IMR-90 (cell line): ENCODE measurements at regions not wholly inside any gene's neighbourhood (a gene's known extent, or its start where the extent isn't known, plus 50 kb on each side); places are given as distances from the start of the nearest gene placed in this dataset.

Experiments
- ATAC-seq: fragments of 200-7000 bp; cut with Tn5 transposase; 2 replicates; pipeline ENCODE4 v1.9.1; 2020; ENCODE audit warnings: low read depth, mild to moderate bottlenecking, moderate library complexity
- BruUV-seq: library from RNA; stranded (reverse); fragments of 400-500 nt; replicated peaks from 2 replicates; lab custom pipeline; 2021; lab: Mats Ljungman, UMichigan
- CTCF ChIA-PET: fragments of 300-600 bp; formaldehyde crosslinking; extraction: SDS; loops from one replicate; lab custom pipeline; 2021; ENCODE audit warnings: antibody characterized with exemption; lab: Yijun Ruan, JAX
- POLR2A ChIA-PET: fragments of 300-600 bp; sonication (Branson Sonifier 250); formaldehyde crosslinking; loops from one replicate; lab custom pipeline; 2022; ENCODE audit warnings: antibody characterized with exemption; ENCODE audit not compliant: unreplicated experiment; lab: Charles Lee
- DNase-seq: peaks from one replicate; pipeline ENCODE4 v3.0.0; 2013
- H2AFZ ChIP-seq: replicated peaks from 2 replicates; pipeline ENCODE3; 2013; ENCODE audit warnings: low read length, mild to moderate bottlenecking; ENCODE audit not compliant: poor library complexity
- H2AK5ac ChIP-seq: 2 replicates; pipeline ENCODE4 v1.6.1; 2013; ENCODE audit warnings: low read depth, low read length, inconsistent platforms
- H2AK9ac ChIP-seq: replicated peaks from 2 replicates; pipeline ENCODE3; 2013; ENCODE audit warnings: mild to moderate bottlenecking, low read depth, low read length, moderate library complexity; ENCODE audit not compliant: poor library complexity
- H2BK120ac ChIP-seq: 2 replicates; pipeline ENCODE4 v1.6.1; 2013; ENCODE audit warnings: low read depth, low read length, inconsistent platforms
- H2BK15ac ChIP-seq: 3 replicates; pipeline ENCODE4 v1.6.1; 2013; ENCODE audit warnings: low read depth, low read length, inconsistent platforms
- H2BK20ac ChIP-seq: 2 replicates; pipeline ENCODE4 v1.6.1; 2013; ENCODE audit warnings: low read depth, mild to moderate bottlenecking, inconsistent platforms, low read length, moderate library complexity
- H2BK5ac ChIP-seq: 2 replicates; pipeline ENCODE4 v1.6.1; 2013; ENCODE audit warnings: mild to moderate bottlenecking, low read depth, low read length, inconsistent platforms; ENCODE audit not compliant: poor library complexity, severe bottlenecking
- H3K14ac ChIP-seq: replicated peaks from 2 replicates; pipeline ENCODE4 v1.6.1; 2013; ENCODE audit warnings: low read depth, low read length, inconsistent platforms
- H3K18ac ChIP-seq: 2 replicates; pipeline ENCODE4 v1.6.1; 2013; ENCODE audit warnings: low read depth, low read length, control low read depth
- H3K23ac ChIP-seq: 2 replicates; pipeline ENCODE4 v1.6.1; 2013; ENCODE audit warnings: low read depth, low read length, inconsistent platforms
- H3K27ac ChIP-seq: 2 replicates; pipeline ENCODE4 v1.5.1; 2013; ENCODE audit warnings: mild to moderate bottlenecking, control low read depth, low read length; ENCODE audit not compliant: insufficient read depth
- H3K27me3 ChIP-seq: 2 replicates; pipeline ENCODE4 v1.6.1; 2013; ENCODE audit warnings: low read length; ENCODE audit not compliant: control insufficient read depth, insufficient read depth
- H3K36me3 ChIP-seq: 2 replicates; pipeline ENCODE4 v1.6.1; 2013; ENCODE audit warnings: low read length, mixed read lengths; ENCODE audit not compliant: control insufficient read depth, insufficient read depth
- H3K4ac ChIP-seq: 2 replicates; pipeline ENCODE4 v1.6.1; 2013; ENCODE audit warnings: low read depth, low read length, inconsistent platforms
- H3K4me1 ChIP-seq: 2 replicates; pipeline ENCODE4 v1.6.1; 2013; ENCODE audit warnings: low read length, mixed read lengths; ENCODE audit not compliant: control insufficient read depth, insufficient read depth
- H3K4me2 ChIP-seq: 2 replicates; pipeline ENCODE4 v1.6.1; 2013; ENCODE audit warnings: low read depth, mild to moderate bottlenecking, control low read depth, low read length, moderate library complexity
- H3K4me3 ChIP-seq: 2 replicates; pipeline ENCODE4 v1.5.1; 2013; ENCODE audit warnings: low read depth, mild to moderate bottlenecking, control low read depth, low read length, moderate library complexity; ENCODE audit not compliant: insufficient read depth
- H3K56ac ChIP-seq: 2 replicates; pipeline ENCODE4 v1.6.1; 2013; ENCODE audit warnings: low read length, inconsistent platforms; ENCODE audit not compliant: insufficient read depth; ENCODE audit errors: extremely low read depth
- H3K79me1 ChIP-seq, 2 experiments: 2 replicates each; pipeline ENCODE4 v1.6.1; 2013; ENCODE audit warnings: low read length in 2 of 2, inconsistent platforms in 1 of 2, low read depth in 1 of 2
- H3K9ac ChIP-seq: 2 replicates; pipeline ENCODE4 v1.6.1; 2013; ENCODE audit warnings: low read depth, low read length, control low read depth
- H3K9me1 ChIP-seq: 2 replicates; pipeline ENCODE4 v1.6.1; 2013; ENCODE audit warnings: low read length, inconsistent platforms; ENCODE audit not compliant: insufficient read depth
- H3K9me3 ChIP-seq: 2 replicates; pipeline ENCODE4 v1.6.1; 2013; ENCODE audit warnings: low read length; ENCODE audit not compliant: control insufficient read depth, insufficient read depth
- H4K20me1 ChIP-seq: 2 replicates; pipeline ENCODE4 v1.6.1; 2013; ENCODE audit warnings: low read length, inconsistent platforms; ENCODE audit not compliant: insufficient read depth
- H4K5ac ChIP-seq: 2 replicates; pipeline ENCODE4 v1.6.1; 2013; ENCODE audit warnings: mild to moderate bottlenecking, low read depth, low read length, control low read depth
- H4K8ac ChIP-seq, 2 experiments: 2 replicates each; pipeline ENCODE4 v1.6.1; 2013; ENCODE audit warnings: low read depth in 2 of 2, low read length in 2 of 2, control low read depth in 1 of 2, inconsistent platforms in 1 of 2
- H4K91ac ChIP-seq: 2 replicates; pipeline ENCODE4 v1.6.1; 2013; ENCODE audit warnings: low read depth, low read length, inconsistent platforms; ENCODE audit not compliant: insufficient read depth
- CHD1 ChIP-seq: IDR thresholded peaks from 2 replicates; pipeline ENCODE4 v1.6.1; 2012; ENCODE audit warnings: low read depth, low read length, improper control_type of control experiment
- MAFK ChIP-seq: IDR thresholded peaks from 2 replicates; pipeline ENCODE4 v1.6.1; 2012; ENCODE audit warnings: low read depth, low read length, improper control_type of control experiment
- WGBS, 2 experiments: methylation state at CpG; one replicate each; pipeline versions ENCODE4 v1.1.5 to v1.1.7; 2013; ENCODE audit warnings: missing lambda C conversion rate in 2 of 2; ENCODE audit not compliant: insufficient read length in 1 of 2; ENCODE audit errors: extremely low coverage in 2 of 2; 5-methylcytosine and 5-hydroxymethylcytosine counted together
- dilution Hi-C: fragments of 300-500 bp; cut with HindIII; formaldehyde crosslinking; loops from one replicate; pipeline ENCODE4 v1.14.3; 2018; ENCODE audit warnings: low sequenced_read_pairs; ENCODE audit not compliant: unreplicated experiment
- in situ Hi-C: fragments of 300-500 bp; cut with MboI; formaldehyde crosslinking; loops from 3 replicates; pipeline ENCODE4 v1.14.3; 2019; ENCODE audit warnings: low sequenced_read_pairs, inconsistent platforms, mixed read lengths
- intact Hi-C: fragments of 100-400 bp; cut with micrococcal nuclease; formaldehyde crosslinking; loops from 2 replicates; pipeline ENCODE4 v1.10.0; 2022

- Histone ChIP-seq H4K5ac (no peak overlapping the region), H4K8ac (no peak overlapping the region), H3K27ac (no peak overlapping the region), H2BK5ac (no peak overlapping the region), H3K4me1 (no peaks in the 10 kb centered on the region), H3K18ac (no peak overlapping the region), H2AK5ac (no peak overlapping the region), H4K20me1 (no peaks in the 10 kb centered on the region), H2BK15ac (no peak overlapping the region), H3K23ac (no peak overlapping the region), H3K79me1 (no peaks in the 10 kb centered on the region), H4K91ac (no peak overlapping the region), H2BK120ac (no peak overlapping the region), H3K27me3 (no peaks in the 10 kb centered on the region), H3K4me2 (no peak overlapping the region), H2AFZ (no peak overlapping the region), H3K36me3 (no peaks in the 10 kb centered on the region), H3K9me1 (no peaks in the 10 kb centered on the region), H2BK20ac (no peak overlapping the region), H3K56ac (no peak overlapping the region), H3K4me3 (no peak overlapping the region), H2AK9ac (no peak overlapping the region), H3K14ac (no peak overlapping the region), H3K9me3 (no peaks in the 10 kb centered on the region), H3K4ac (no peak overlapping the region), H3K9ac (no peak overlapping the region)
- dilution Hi-C loops (no loop called here), intact Hi-C loops (no loop called here), in situ Hi-C loops (no loop called here)
- no CpG with 5 or more reads among the region's 1 CpG for WGBS, 2 experiments
- TF ChIP-seq CHD1 = no peak
- TF ChIP-seq MAFK = peak; percentile 95
- ATAC-seq = no peak
- CTCF ChIA-PET = no interaction called here
- no peak for DNase-seq
- POLR2A ChIA-PET = no interaction called here
- BruUV-seq = no TSS peak
Measured at GRCh38 chr6:94417363-94417762, 998.0 kb upstream of the EPHA7 start.
